Neural cell (in vitro differentiated cells): ENCODE measurements at regions not wholly inside any gene's neighbourhood (a gene's known extent, or its start where the extent isn't known, plus 50 kb on each side); places are given as distances from the start of the nearest gene placed in this dataset.

ENCODE experiments used
- EZH2 ChIP-seq: fragments of 200-600, 300-800 bp; shearing (Covaris generic), sonication (generic); IDR thresholded peaks from 2 replicates; pipeline ENCODE4 v1.6.1; 2014; ENCODE audit warnings: antibody characterized with exemption, low read length, borderline replicate concordance, mild to moderate bottlenecking; ENCODE audit not compliant: insufficient read depth, poor library complexity, severe bottlenecking
- SMC3 ChIP-seq: fragments of 450-650 bp; conservative IDR thresholded peaks from 2 replicates; pipeline ENCODE4 v1.6.1; 2014; ENCODE audit warnings: antibody characterized with exemption, mild to moderate bottlenecking, moderate library complexity; ENCODE audit not compliant: poor library complexity
- TF ChIP-seq, protein P1 (sequence below): fragments of 450-650 bp; IDR thresholded peaks from 2 replicates; pipeline ENCODE4 v1.5.1; 2014; ENCODE audit warnings: antibody characterized with exemption, mild to moderate bottlenecking, moderate library complexity; ENCODE audit not compliant: poor library complexity, severe bottlenecking
- TF ChIP-seq, protein P2 (sequence below): IDR thresholded peaks from 2 replicates; pipeline ENCODE4 v1.6.1; 2012; ENCODE audit warnings: borderline replicate concordance

DNA sequence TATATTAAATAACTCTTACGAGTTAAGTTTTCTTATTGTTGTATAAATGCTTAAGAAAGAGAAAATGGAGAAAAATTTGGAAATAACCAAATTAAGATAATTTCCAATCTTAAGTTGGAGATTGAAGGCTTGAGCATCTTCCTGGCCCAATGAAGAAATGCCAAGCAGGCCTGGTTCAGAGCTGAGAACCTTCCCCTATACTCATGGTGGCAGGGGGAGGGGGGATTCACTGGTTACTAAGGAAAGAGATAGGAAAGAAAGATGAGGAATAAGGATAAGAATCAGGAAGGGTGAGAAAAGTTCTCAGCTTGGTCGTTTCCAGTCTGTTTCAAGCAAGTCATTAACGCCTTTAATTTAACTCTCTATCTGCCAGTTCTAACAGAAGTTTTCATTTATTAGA lies 166.2 kb downstream of the AVL9 start:
- TF ChIP-seq, protein P1, sequence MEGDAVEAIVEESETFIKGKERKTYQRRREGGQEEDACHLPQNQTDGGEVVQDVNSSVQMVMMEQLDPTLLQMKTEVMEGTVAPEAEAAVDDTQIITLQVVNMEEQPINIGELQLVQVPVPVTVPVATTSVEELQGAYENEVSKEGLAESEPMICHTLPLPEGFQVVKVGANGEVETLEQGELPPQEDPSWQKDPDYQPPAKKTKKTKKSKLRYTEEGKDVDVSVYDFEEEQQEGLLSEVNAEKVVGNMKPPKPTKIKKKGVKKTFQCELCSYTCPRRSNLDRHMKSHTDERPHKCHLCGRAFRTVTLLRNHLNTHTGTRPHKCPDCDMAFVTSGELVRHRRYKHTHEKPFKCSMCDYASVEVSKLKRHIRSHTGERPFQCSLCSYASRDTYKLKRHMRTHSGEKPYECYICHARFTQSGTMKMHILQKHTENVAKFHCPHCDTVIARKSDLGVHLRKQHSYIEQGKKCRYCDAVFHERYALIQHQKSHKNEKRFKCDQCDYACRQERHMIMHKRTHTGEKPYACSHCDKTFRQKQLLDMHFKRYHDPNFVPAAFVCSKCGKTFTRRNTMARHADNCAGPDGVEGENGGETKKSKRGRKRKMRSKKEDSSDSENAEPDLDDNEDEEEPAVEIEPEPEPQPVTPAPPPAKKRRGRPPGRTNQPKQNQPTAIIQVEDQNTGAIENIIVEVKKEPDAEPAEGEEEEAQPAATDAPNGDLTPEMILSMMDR = no peak
- TF ChIP-seq, protein P2, sequence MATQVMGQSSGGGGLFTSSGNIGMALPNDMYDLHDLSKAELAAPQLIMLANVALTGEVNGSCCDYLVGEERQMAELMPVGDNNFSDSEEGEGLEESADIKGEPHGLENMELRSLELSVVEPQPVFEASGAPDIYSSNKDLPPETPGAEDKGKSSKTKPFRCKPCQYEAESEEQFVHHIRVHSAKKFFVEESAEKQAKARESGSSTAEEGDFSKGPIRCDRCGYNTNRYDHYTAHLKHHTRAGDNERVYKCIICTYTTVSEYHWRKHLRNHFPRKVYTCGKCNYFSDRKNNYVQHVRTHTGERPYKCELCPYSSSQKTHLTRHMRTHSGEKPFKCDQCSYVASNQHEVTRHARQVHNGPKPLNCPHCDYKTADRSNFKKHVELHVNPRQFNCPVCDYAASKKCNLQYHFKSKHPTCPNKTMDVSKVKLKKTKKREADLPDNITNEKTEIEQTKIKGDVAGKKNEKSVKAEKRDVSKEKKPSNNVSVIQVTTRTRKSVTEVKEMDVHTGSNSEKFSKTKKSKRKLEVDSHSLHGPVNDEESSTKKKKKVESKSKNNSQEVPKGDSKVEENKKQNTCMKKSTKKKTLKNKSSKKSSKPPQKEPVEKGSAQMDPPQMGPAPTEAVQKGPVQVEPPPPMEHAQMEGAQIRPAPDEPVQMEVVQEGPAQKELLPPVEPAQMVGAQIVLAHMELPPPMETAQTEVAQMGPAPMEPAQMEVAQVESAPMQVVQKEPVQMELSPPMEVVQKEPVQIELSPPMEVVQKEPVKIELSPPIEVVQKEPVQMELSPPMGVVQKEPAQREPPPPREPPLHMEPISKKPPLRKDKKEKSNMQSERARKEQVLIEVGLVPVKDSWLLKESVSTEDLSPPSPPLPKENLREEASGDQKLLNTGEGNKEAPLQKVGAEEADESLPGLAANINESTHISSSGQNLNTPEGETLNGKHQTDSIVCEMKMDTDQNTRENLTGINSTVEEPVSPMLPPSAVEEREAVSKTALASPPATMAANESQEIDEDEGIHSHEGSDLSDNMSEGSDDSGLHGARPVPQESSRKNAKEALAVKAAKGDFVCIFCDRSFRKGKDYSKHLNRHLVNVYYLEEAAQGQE = no peak
- TF ChIP-seq SMC3 = no peak
- no peak for TF ChIP-seq EZH2
